HG02588 (cell line): ENCODE measurements at regions not wholly inside any gene's neighbourhood (a gene's known extent, or its start where the extent isn't known, plus 50 kb on each side); places are given as distances from the start of the nearest gene placed in this dataset.
"Not testable (repeated sequence)": the region's sequence is repeated elsewhere in the genome, so short reads cannot be mapped to it uniquely, and the experiment has no call there.

Experiments
- ATAC-seq: cut with Tn5 transposase; IDR thresholded peaks from one replicate; pipeline ENCODE4 v1.9.1; 2021; ENCODE audit warnings: mild to moderate bottlenecking, moderate library complexity; ENCODE audit not compliant: unreplicated experiment

DNA sequence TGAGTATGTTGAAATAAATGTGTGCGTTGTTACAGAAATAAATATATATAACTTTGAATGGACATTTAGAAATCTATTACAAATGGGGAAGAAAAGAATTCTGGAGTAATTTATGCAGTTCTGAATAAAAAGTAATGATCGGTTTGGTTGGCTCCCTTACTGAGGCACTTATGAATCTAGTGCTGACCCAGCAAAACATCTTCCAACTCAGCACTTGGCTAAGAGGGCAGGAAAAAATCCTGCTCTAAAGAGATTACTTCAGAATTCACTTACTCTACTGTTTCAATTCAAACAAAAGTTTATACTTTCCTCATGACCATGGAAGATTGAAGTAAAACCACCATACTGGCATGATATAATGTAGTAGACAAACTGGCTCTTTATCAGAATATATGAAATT, 123.9 kb upstream of the RXFP1 start:
- ATAC-seq = no peak

GRCh38 chr4:158407961-158408360, 113.7 kb upstream of the RXFP1 start:
- not testable (repeated sequence) for ATAC-seq

DNA sequence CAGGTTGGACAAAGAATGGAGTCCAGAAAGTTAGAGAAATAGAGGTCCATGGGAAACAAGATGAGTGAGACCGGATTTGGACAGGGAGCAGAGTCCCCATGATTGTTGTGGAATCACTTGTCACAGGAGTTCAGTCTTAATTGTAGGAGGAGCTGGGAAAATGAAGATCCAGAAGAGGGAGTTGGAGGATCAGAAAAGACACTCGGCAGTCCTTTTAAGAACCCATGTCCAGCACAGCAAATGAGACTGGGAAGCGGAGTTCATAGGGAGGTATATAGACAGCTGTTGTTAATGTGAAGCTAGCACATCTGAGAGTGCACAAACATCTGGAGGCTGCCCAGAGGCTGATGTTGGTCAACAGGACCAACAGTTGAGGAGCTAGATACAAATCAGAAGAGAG, 111.4 kb upstream of the RXFP1 start:
- ATAC-seq = no peak

DNA sequence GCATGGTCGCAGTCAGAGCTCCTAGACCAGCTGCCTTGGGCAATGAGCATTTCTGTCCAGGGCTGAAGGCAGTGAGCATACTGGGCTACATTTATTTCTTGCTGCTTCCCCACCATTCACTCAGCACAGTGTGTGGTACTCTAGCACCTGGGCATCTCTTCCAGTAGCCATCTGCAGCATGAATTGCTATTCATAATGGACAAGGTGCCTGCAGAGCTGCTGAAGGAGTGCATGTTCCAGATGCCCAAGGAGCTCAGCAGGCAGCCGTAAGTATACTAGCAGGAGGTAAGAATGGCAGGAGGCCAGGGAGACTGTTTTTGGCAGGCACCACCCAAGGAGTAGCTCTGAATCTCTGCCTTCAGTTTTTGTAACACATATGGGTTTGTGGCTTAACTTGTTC, 110.4 kb upstream of the RXFP1 start:
- ATAC-seq = no peak

- not testable (repeated sequence) for ATAC-seq
Observed at GRCh38 chr4:158418679-158419078, 103.0 kb upstream of the RXFP1 start.

DNA sequence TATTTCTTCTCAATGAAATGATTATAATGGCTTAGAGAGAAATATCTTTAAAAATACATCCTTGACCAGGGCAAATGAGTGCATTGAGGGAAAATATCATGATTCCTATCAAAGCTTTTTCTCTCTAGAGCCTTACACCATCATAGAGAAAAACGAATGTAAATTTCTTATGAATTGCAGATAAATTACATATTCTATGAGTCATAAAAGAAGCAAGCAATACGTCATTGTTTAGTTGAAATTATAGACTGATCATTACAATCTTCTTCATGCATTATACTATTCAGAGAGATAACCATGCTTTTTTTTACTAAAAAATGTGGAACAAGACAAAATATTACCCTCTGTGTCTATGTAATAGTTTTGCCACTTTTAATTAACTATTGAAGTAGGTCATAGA, 100.9 kb upstream of the RXFP1 start:
- no peak for ATAC-seq

GRCh38 chr4:158422546-158422945, 99.1 kb upstream of the RXFP1 start:
- ATAC-seq = no peak

DNA sequence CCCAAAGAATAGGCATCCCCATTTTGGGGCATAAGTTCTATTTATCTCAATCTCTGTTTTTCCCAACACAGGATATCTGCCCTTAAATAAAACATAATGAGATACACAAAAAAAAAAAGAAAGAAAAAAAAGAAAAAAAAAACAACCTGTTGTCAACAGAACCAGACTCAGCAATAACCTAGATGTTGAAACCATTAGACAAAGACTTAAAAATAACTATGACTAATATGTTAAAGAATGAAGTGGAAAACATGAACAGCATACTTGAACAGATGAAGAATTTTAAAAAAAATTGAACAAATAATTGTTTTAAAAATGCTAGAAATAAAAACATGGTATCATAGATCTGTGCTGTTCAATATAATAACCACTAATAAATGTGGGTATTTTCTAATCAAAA, 93.4 kb upstream of the RXFP1 start:
- ATAC-seq = no peak

DNA sequence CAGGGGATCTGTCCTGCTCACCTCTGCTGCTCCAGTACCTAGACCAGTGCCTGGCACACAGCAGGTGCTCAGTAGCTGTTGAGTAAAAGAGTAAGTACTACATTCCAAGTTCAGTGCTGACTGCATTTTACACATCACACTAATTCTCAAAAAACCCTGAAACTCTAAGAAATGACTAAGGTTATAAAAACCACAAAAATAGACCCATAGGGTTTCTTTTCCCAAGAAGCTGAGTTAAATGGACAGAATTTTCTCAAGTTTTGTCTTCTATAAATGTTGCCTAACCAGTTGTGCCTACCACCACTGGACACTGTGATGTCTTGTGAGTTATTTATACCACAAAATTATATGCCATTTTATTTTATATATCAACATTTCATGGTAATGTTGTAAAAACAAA, 78.9 kb upstream of the RXFP1 start:
- ATAC-seq = no peak

- no peak for ATAC-seq
Observed at GRCh38 chr4:158443731-158444130, 78.0 kb upstream of the RXFP1 start.

GRCh38 chr4:158444621-158445020, 77.1 kb upstream of the RXFP1 start:
- ATAC-seq = no peak

GRCh38 chr4:158446106-158446505, 75.6 kb upstream of the RXFP1 start:
- ATAC-seq = no peak

GRCh38 chr4:158450741-158451140, 70.9 kb upstream of the RXFP1 start:
- ATAC-seq = no peak

GRCh38 chr4:158452116-158452515, 69.6 kb upstream of the RXFP1 start:
- not testable (repeated sequence) for ATAC-seq

DNA sequence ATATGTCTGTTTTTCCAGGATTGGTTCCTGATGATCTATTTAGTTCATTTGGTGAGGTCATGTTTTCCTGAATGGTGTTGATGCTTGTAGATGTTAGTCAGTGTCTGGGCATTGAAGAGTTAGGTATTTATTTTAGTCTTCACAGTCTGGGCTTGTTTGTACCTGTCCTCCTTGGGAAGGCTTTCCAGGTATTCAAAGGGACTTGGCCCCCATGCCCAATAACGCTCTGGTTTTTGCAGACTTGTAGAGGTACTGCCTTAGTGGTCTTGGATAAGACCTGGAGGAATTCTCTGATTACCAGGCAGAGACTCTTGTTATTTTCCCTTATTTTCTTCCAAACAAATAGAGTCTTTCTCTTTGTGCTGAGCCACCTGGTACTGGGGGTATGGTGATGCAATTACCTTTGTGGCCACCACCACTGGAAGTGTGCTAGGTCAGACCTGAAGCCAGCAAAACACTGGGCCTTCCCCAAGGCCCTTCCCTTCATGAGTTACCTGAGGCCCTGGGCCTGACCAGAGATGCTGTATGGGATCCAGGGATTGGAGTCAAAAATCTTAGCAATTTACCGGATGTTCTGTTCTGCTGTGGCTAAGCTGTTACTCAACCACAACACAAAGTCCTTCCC, 63.3 kb upstream of the RXFP1 start:
- no peak for ATAC-seq

- no peak for ATAC-seq
Observed at GRCh38 chr4:158459085-158459820, 62.4 kb upstream of the RXFP1 start.

GRCh38 chr4:158461336-158461735, 60.3 kb upstream of the RXFP1 start:
- ATAC-seq = no peak

- ATAC-seq = no peak
Observed at GRCh38 chr4:158462611-158463010, 59.1 kb upstream of the RXFP1 start.
